Sigmoid colon (tissue), 4 donors: ENCODE measurements at regions not wholly inside any gene's neighbourhood (a gene's known extent, or its start where the extent isn't known, plus 50 kb on each side); places are given as distances from the start of the nearest gene placed in this dataset.

Experiments used
- CTCF ChIP-seq, 4 experiments: fragments of 450-650 bp in 3 of 4; fragments of 200-600 bp in 1 of 4; IDR thresholded peaks; one replicate each; pipeline ENCODE4 v1.5.1; 2016 to 2019; ENCODE audit warnings: antibody characterized with exemption in 4 of 4, mild to moderate bottlenecking in 3 of 4, moderate library complexity in 2 of 4
- POLR2AphosphoS5 ChIP-seq, 4 donors: sonication (generic); formaldehyde crosslinking; IDR thresholded peaks; one replicate each; pipeline ENCODE4 v1.6.1; 2017; ENCODE audit warnings: antibody characterized with exemption in 4 of 4

- no peak for TF ChIP-seq POLR2AphosphoS5 (IDR thresholded peaks at IDR 0.05)
- TF ChIP-seq CTCF (IDR thresholded peaks at IDR 0.05), result no peak
Measured at GRCh38 chr4:11323771-11324170, 104.9 kb downstream of the HS3ST1 start.
